GM10266 (cell line): ENCODE measurements at regions not wholly inside any gene's neighbourhood (a gene's known extent, or its start where the extent isn't known, plus 50 kb on each side); places are given as distances from the start of the nearest gene placed in this dataset.

Experiments used
- DNase-seq: peaks from one replicate; pipeline ENCODE4 v3.0.0; 2012; ENCODE audit errors: extremely low spot score
- CTCF ChIP-seq: IDR thresholded peaks from 2 replicates; pipeline ENCODE4 v1.5.1; 2012; ENCODE audit warnings: mild to moderate bottlenecking, low read depth; ENCODE audit not compliant: control insufficient read depth, insufficient read depth; ENCODE audit errors: missing control alignments

GRCh38 chrX:45740291-45740690 is 539.6 kb upstream of the DIPK2B start:
- TF ChIP-seq CTCF = no peak
- DNase-seq = no peak

GRCh38 chrX:45735571-45735970 is 534.9 kb upstream of the DIPK2B start:
- no peak for TF ChIP-seq CTCF
- DNase-seq = no peak

- TF ChIP-seq CTCF = no peak
- no peak for DNase-seq
Observed at GRCh38 chrX:45731448-45731847, 530.8 kb upstream of the DIPK2B start.

- no peak for DNase-seq
- TF ChIP-seq CTCF = no peak
Observed at GRCh38 chrX:45727761-45728160, 527.1 kb upstream of the DIPK2B start.

GRCh38 chrX:45722471-45722870 is 521.8 kb upstream of the DIPK2B start:
- no peak for DNase-seq
- no peak for TF ChIP-seq CTCF

- DNase-seq = no peak
Observed at GRCh38 chrX:45719751-45720501, 519.2 kb upstream of the DIPK2B start.

More at GRCh38 chrX:45719751-45720501, 519.2 kb upstream of the DIPK2B start:
- no peak for TF ChIP-seq CTCF
